GM12891 (cell line): ENCODE measurements at regions not wholly inside any gene's neighbourhood (a gene's known extent, or its start where the extent isn't known, plus 50 kb on each side); places are given as distances from the start of the nearest gene placed in this dataset.

Experiments
- POLR2A ChIP-seq: IDR thresholded peaks from 2 replicates; pipeline ENCODE4 v1.6.1; 2011; ENCODE audit warnings: low read depth, low read length, control low read depth
- POLR2AphosphoS5 ChIP-seq: IDR thresholded peaks from 2 replicates; pipeline ENCODE4 v1.6.1; 2011; ENCODE audit warnings: low read depth, low read length, control low read depth
- TAF1 ChIP-seq: IDR thresholded peaks from 2 replicates; pipeline ENCODE4 v1.6.1; 2011; ENCODE audit warnings: low read depth, low read length, control low read depth

DNA sequence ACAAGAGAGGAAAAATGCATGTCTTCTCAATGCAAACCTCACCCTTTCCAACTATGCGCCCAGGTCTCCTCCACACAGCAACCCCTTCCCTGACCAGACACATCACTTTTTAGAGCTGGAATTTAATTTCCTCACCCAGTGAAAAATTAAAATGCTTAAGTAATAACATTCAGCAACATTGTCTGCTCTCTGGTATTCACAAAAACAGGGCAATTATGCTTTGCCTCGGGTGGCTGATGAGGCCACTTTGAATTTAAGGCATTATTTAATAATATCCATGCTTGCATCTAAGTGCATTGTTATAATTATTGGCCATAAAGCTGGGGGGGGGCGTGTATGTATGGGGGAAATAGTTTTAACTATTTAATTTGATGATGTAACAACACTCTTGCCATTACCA lies 777.8 kb upstream of the NRSN1 start:
- TF ChIP-seq POLR2A (no peak), POLR2AphosphoS5 (no peak), TAF1 (no peak)
